Esophagus squamous epithelium (tissue), 4 donors: ENCODE measurements at regions not wholly inside any gene's neighbourhood (a gene's known extent, or its start where the extent isn't known, plus 50 kb on each side); places are given as distances from the start of the nearest gene placed in this dataset.

Experiments used
- CTCF ChIP-seq, 6 experiments: fragments of 450-650 bp in 4 of 6; fragments of 200-600 bp in 2 of 6; sonication (generic) in 2 of 6; IDR thresholded peaks; one replicate each; pipeline ENCODE4 v1.5.1; 2016 to 2019; ENCODE audit warnings: antibody characterized with exemption in 6 of 6, mild to moderate bottlenecking in 4 of 6, moderate library complexity in 4 of 6
- POLR2A ChIP-seq, 4 donors: fragments of 450-650 bp; IDR thresholded peaks; one replicate each; pipeline ENCODE4 v1.6.1; 2017; ENCODE audit warnings: antibody characterized with exemption in 4 of 4, mild to moderate bottlenecking in 4 of 4, moderate library complexity in 3 of 4

GRCh38 chr5:56376128-56376527, 143.0 kb upstream of the ANKRD55 start:
- TF ChIP-seq CTCF (IDR thresholded peaks at IDR 0.05) (no peak), POLR2A (IDR thresholded peaks at IDR 0.05) (no peak)
